GM12878 (cell line): ENCODE measurements at regions not wholly inside any gene's neighbourhood (a gene's known extent, or its start where the extent isn't known, plus 50 kb on each side); places are given as distances from the start of the nearest gene placed in this dataset.

Experiments used
- ASH2L ChIP-seq: fragments of 300-600, 200-600 bp; sonication (generic); IDR thresholded peaks from 2 replicates; pipeline ENCODE4 v1.6.1; 2017; ENCODE audit warnings: low read depth, mild to moderate bottlenecking, borderline replicate concordance
- BCL3 ChIP-seq: IDR thresholded peaks from 2 replicates; pipeline ENCODE4 v1.6.1; 2011; ENCODE audit warnings: borderline replicate concordance, low read depth, mild to moderate bottlenecking, moderate library complexity, low read length; ENCODE audit not compliant: insufficient read depth, poor library complexity, severe bottlenecking
- CBFB ChIP-seq: IDR thresholded peaks from 2 replicates; pipeline ENCODE4 v1.6.1; 2016; ENCODE audit warnings: antibody characterized with exemption, low read depth
- CBX3 ChIP-seq: fragments of 200-600 bp; sonication (generic); IDR thresholded peaks from 2 replicates; pipeline ENCODE4 v1.6.1; 2016; ENCODE audit warnings: low read depth, borderline replicate concordance
- CUX1 ChIP-seq: IDR thresholded peaks from 2 replicates; pipeline ENCODE4 v1.6.1; 2012; ENCODE audit warnings: improper control_type of control experiment, low read depth, low read length; ENCODE audit not compliant: insufficient replicate concordance
- EED ChIP-seq: sonication (generic); IDR thresholded peaks from 2 replicates; pipeline ENCODE4 v1.6.1; 2016; ENCODE audit warnings: antibody characterized with exemption, low read depth
- JUND ChIP-seq: IDR thresholded peaks from 2 replicates; pipeline ENCODE4 v1.6.1; 2012; ENCODE audit warnings: low read depth, mild to moderate bottlenecking, low read length, improper control_type of control experiment, moderate library complexity
- MEF2A ChIP-seq: IDR thresholded peaks from 2 replicates; pipeline ENCODE4 v1.6.1; 2011; ENCODE audit warnings: low read depth, mild to moderate bottlenecking, low read length, moderate library complexity; ENCODE audit not compliant: insufficient read depth
- MYC ChIP-seq: IDR thresholded peaks from 2 replicates; pipeline ENCODE4 v1.6.1; 2011; ENCODE audit warnings: mild to moderate bottlenecking, low read length, moderate library complexity, inconsistent platforms; ENCODE audit not compliant: insufficient read depth, insufficient replicate concordance, insufficient read length, severe bottlenecking
- NFXL1 ChIP-seq: fragments of 450-650 bp; IDR thresholded peaks from 2 replicates; pipeline ENCODE4 v1.6.1; 2017; ENCODE audit warnings: antibody characterized with exemption, mild to moderate bottlenecking, borderline replicate concordance
- RBBP5 ChIP-seq: fragments of 200-600 bp; sonication (generic); conservative IDR thresholded peaks from 2 replicates; pipeline ENCODE4 v1.6.1; 2016
- YBX1 ChIP-seq: fragments of 450-650 bp; IDR thresholded peaks from 2 replicates; pipeline ENCODE4 v1.6.1; 2016; ENCODE audit warnings: antibody characterized with exemption
- ZBTB40 ChIP-seq: fragments of 450-650 bp; IDR thresholded peaks from 2 replicates; pipeline ENCODE4 v1.6.1; 2016; ENCODE audit warnings: mild to moderate bottlenecking, moderate library complexity, borderline replicate concordance
- ZNF687 ChIP-seq: fragments of 450-650 bp; IDR thresholded peaks from 2 replicates; pipeline ENCODE4 v1.6.1; 2017; ENCODE audit warnings: mild to moderate bottlenecking, moderate library complexity

GRCh38 chr15:75112848-75113492 lies 88.7 kb upstream of the C15orf39 start (continued):
- TF ChIP-seq RBBP5 (no peak), ASH2L (no peak), EED (peak; percentile 98), CBX3 (no peak), YBX1 (peak; percentile 45; the same call in 1 of the 2 replicates), MYC (no peak), ZNF687 (0 out of 2 replicates have a peak, but pooled peaks have one; percentile 40), MEF2A (peak; percentile 77; the same call in 1 of the 2 replicates), CBFB (no peak), JUND (no peak), ZBTB40 (peak; percentile 59; the same call in 1 of the 2 replicates), BCL3 (peak; percentile 64), NFXL1 (no peak), CUX1 (peak; percentile 96)
